GM21526 (cell line): ENCODE measurements at regions not wholly inside any gene's neighbourhood (a gene's known extent, or its start where the extent isn't known, plus 50 kb on each side); places are given as distances from the start of the nearest gene placed in this dataset.
"Not testable (repeated sequence)": the region's sequence is repeated elsewhere in the genome, so short reads cannot be mapped to it uniquely, and the experiment has no call there.

Experiments used
- ATAC-seq: cut with Tn5 transposase; IDR thresholded peaks from one replicate; pipeline ENCODE4 v1.9.1; 2021; ENCODE audit warnings: moderate library complexity; ENCODE audit not compliant: unreplicated experiment, low FRiP score

GRCh38 chr4:81586706-81587105, 115.0 kb upstream of the RASGEF1B start:
- ATAC-seq: no peak

- ATAC-seq: not testable (repeated sequence)
These were observed 109.3 kb upstream of the RASGEF1B start for GRCh38 chr4:81580994-81581374.

- ATAC-seq: no peak
These were observed 108.8 kb upstream of the RASGEF1B start for GRCh38 chr4:81580346-81580993.

- ATAC-seq: no peak
These were observed 105.7 kb upstream of the RASGEF1B start for GRCh38 chr4:81577392-81577791.

- no peak for ATAC-seq
These were observed 103.3 kb upstream of the RASGEF1B start for GRCh38 chr4:81574991-81575390.

GRCh38 chr4:81573840-81574239, 102.1 kb upstream of the RASGEF1B start:
- no peak for ATAC-seq

- ATAC-seq: no peak
These were observed 100.7 kb upstream of the RASGEF1B start for GRCh38 chr4:81572402-81572801.

DNA sequence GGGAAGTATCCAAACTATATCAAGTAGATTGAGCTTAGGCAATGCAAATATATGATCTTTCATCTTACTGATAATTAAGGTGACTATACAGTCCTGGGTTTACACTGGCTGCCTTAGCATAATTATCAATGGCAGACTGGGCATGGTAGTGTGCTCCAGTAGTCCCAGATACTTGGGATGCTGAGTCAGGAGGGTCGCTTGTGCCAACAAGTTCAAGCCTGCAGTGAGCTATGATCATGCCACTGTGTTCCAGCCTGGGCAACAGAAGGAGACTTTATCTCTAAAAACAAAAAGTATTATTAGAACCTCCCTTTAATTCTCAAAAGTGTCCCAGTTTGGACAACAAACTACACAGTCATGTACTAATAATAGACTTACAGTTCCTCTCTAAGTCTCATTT, 99.4 kb upstream of the RASGEF1B start:
- ATAC-seq: no peak

- ATAC-seq: no peak
These were observed 94.5 kb upstream of the RASGEF1B start for GRCh38 chr4:81566161-81566591.

- ATAC-seq: no peak
These were observed 93.6 kb upstream of the RASGEF1B start for GRCh38 chr4:81565142-81565870.

DNA sequence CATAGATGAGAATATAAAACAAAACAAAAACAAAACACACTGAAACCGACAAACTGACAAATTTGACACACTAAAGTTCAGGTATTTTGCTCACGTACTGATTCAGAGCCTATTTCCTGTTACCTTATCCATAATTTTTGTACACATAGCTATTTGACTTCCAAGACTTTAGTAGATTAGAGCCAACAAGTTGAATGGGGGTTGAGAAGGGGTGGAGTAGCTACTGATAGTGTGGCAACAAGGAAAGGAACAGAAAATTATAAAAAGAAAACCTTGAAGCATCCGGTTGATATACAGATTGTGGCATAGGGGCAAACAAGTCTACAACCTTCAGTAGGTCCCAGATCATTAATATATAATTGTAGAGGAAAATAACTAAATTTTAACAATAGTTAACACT, 92.3 kb upstream of the RASGEF1B start:
- ATAC-seq: no peak

- peak; percentile 95 for ATAC-seq
These were observed 90.4 kb upstream of the RASGEF1B start for GRCh38 chr4:81562093-81562492.

GRCh38 chr4:81557306-81557705, 85.6 kb upstream of the RASGEF1B start:
- no peak for ATAC-seq

DNA sequence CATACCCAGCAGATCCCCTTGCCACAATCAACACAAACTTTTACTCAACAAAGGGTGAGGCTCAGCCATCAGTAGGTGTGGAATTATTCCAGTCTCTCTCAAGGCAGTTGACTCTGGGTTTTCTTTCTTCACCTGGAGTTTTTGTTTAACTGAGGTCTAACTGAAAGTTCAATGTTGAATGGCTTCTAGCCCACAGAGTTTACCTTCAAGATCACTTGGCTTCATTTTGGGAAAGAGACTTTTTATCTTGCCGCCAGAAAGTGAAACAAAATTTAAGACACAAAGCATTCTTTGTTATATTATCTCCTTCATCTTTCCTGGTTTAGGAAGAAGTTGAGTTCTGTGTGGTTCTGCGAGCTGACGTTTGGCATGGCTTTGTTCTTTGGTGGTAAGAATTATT, 83.8 kb upstream of the RASGEF1B start:
- no peak for ATAC-seq

GRCh38 chr4:81552086-81552485, 80.4 kb upstream of the RASGEF1B start:
- ATAC-seq: no peak

- ATAC-seq: no peak
These were observed 78.7 kb upstream of the RASGEF1B start for GRCh38 chr4:81550388-81550859.

DNA sequence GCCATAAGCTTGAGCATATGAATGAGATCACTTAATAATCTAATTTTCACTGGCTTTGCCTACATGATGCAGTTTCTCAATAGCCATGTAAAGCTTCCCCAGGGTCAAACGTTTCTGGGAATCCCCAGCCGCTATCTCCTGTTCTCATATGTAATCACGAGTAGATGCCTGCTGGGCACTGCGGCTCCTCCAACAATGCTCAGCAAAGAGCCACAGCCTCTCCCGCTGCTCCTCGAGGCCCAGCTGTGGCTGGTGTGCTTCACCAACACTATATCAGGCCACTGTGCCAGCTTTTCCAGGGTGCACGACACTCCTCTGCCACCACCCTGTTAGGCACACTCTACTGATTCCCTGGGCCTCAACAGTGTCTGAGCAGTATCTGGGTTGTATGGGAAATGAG, 78.3 kb upstream of the RASGEF1B start:
- ATAC-seq: no peak

DNA sequence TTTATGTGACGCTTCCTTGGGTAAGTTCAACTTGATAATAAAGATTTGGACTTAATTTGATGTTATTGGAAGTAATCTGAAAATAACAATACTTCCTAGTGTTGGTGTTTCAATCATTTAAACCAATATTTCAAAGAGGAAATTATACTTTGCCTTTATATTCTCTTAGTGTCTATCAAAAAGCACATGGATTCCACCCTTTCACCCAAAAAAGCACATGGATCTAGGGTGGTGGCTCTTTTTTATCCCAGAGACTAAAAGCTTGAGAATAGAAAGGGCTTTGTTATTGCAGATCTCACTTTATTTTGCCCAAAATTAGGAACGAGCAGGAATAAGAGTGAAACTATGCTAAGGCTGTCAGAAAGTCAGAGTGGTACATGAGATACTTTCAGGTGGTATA, 75.1 kb upstream of the RASGEF1B start:
- ATAC-seq: no peak

- ATAC-seq: no peak
These were observed 69.6 kb upstream of the RASGEF1B start for GRCh38 chr4:81541161-81541945.

GRCh38 chr4:81538716-81539427, 67.2 kb upstream of the RASGEF1B start:
- no peak for ATAC-seq

DNA sequence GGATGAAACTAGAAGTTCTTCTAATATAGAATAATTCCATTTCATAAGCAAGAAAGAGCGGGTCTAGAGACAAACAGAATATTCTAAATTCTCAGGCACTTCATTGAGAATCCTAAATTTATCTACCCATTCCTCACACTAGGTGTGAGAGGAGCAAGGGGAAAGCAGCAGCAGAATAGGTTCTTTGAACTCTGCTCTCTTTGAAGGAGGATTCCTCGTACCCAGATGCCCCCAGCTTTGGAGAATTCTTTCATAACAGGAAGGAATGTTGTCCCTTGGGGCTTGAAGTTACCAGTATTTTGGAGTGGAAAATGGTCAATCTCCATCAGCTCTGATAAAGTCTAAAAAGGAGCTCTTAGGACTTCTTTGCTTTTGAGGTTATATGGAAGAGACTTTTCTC, 59.7 kb upstream of the RASGEF1B start:
- ATAC-seq: no peak
